GM06990 (cell line): ENCODE measurements at regions not wholly inside any gene's neighbourhood (a gene's known extent, or its start where the extent isn't known, plus 50 kb on each side); places are given as distances from the start of the nearest gene placed in this dataset.

Source experiments
- DNase-seq: peaks from one replicate; pipeline ENCODE4 v3.0.0-alpha.2; 2011; ENCODE audit not compliant: insufficient read length; ENCODE audit errors: extremely low read depth
- H3K27me3 ChIP-seq: replicated peaks from 2 replicates; pipeline ENCODE4 v1.6.0; 2011; ENCODE audit warnings: low read length; ENCODE audit not compliant: control insufficient read depth, insufficient read depth
- H3K36me3 ChIP-seq: 2 replicates; pipeline ENCODE4 v1.5.1; 2011; ENCODE audit warnings: low read length; ENCODE audit not compliant: control insufficient read depth, insufficient read depth
- H3K4me3 ChIP-seq: replicated peaks from 2 replicates; pipeline ENCODE4 v1.5.1; 2011; ENCODE audit warnings: low read depth, mild to moderate bottlenecking, control low read depth, low read length
- CTCF ChIP-seq: IDR thresholded peaks from 2 replicates; pipeline ENCODE4 v1.5.1; 2011; ENCODE audit warnings: low read length, control low read depth, mild to moderate bottlenecking, inconsistent platforms; ENCODE audit not compliant: insufficient read depth, poor library complexity, severe bottlenecking

DNA sequence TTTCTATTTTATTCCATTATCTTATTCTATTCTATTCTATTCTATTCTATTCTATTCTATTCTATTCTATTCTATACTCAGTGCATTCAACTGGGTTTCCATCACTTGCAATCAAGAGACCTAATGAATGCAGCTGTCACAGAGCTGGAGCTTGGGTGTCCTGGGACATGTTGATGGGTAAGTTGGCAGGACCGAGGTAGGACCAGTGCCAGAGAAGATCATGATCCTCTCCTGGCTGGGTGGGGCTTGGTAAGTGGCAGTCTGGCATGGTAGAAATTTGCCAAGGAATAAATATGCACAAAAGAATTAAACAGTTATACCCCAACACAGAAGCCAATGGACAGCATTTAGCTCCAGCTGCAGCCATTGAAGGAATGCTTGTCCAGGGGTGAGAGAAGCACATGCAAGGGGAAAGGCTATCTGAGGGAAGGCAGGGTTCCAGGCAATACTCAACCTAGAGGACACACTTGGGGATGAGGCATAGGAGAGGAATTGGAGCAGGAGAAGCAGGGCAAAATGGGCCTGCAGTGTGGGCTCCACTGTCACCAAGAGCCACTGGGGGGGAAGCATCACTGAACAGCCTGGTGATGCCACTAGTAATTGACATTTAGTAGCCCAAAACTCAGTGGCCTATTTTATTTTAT is 97.0 kb upstream of the CD82 start:
- H3K4me3 ChIP-seq, result no peak overlapping the region
- no peak for DNase-seq
- H3K36me3 ChIP-seq, result no peaks in the 10 kb centered on the region
- no peaks in the 10 kb centered on the region; the same call in 1 of the 2 replicates for H3K27me3 ChIP-seq
- TF ChIP-seq CTCF, result no peak

GRCh38 chr11:44469412-44469811 is 96.1 kb upstream of the CD82 start:
- no peaks in the 10 kb centered on the region; the same call in 1 of the 2 replicates for H3K27me3 ChIP-seq
- no peaks in the 10 kb centered on the region for H3K36me3 ChIP-seq
- TF ChIP-seq CTCF, result no peak
- no peak for DNase-seq
- H3K4me3 ChIP-seq, result no peak overlapping the region

DNA sequence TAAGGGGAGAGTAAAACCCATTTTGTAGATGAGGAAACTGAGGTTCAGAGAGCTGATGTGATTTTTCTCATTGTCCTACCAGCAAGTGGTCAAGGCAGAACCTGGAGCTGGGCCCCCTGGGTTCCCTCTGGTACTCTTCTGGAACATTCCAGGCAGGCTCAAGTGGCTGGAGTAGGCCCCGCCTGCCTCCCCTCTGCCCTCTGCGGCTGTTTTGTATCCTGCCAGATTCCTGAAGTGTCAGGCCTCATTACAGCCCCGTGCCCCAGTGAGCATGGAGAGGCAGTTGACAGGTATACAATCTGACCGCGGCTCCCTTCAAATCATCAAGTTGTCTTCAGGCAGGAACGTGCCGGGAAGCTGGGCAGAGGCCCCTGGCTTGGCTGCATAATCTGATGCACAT is 94.6 kb upstream of the CD82 start:
- H3K36me3 ChIP-seq, result no peaks in the 10 kb centered on the region
- H3K4me3 ChIP-seq, result no peak overlapping the region
- no peak for DNase-seq
- H3K27me3 ChIP-seq, result no peaks in the 10 kb centered on the region; the same call in 1 of the 2 replicates
- no peak for TF ChIP-seq CTCF

- no peaks in the 10 kb centered on the region; the same call in 1 of the 2 replicates for H3K27me3 ChIP-seq
- no peak for TF ChIP-seq CTCF
Observed at GRCh38 chr11:44471603-44472002, 93.9 kb upstream of the CD82 start.

DNA sequence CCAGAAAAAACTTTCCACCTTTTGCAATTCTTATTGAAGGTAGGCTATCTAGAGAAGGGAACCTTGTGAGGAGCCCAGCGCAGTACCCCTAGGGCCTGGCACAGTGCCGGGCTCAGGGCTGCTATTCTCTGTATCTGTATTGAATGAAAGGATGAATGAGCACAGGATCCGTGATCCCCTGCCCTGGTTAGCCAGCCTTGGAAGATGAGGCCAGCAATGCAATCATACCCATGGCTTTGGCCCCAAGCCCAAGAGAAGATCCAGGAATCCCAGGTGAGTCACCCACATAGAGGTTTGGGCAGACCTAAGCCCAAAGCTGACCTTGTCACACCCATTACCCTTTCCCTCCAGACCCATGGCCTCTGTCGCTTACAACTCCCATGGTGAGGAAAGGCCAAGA is 92.5 kb upstream of the CD82 start:
- TF ChIP-seq CTCF, result no peak
- Histone ChIP-seq H3K27me3 (no peaks in the 10 kb centered on the region; the same call in 1 of the 2 replicates), H3K36me3 (no peaks in the 10 kb centered on the region), H3K4me3 (no peak overlapping the region)
- no peak for DNase-seq

More at GRCh38 chr11:44471603-44472002, 93.9 kb upstream of the CD82 start:
- Histone ChIP-seq H3K36me3 (no peaks in the 10 kb centered on the region), H3K4me3 (no peak overlapping the region)
- DNase-seq, result no peak

DNA sequence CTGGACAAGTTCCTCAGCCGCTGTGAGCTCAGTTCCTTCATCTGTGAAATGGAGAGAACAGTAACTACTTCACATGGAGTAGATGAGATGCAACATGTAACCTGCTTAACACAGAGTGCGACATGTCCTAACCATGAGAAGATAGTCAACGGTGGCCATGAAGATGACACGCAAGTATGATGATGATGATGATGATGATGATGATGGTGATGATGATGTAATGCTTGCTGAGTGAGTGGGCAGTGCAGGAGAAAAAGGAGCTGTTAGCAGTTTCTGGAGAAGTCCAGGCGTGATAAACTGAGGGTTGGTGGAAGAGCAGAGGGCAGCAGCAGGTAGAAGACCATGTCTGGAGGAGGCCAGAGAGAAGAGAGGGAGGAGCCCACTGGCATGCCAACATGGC is 90.8 kb upstream of the CD82 start:
- DNase-seq, result no peak
- Histone ChIP-seq H3K4me3 (no peak overlapping the region), H3K27me3 (no peaks in the 10 kb centered on the region; the same call in 1 of the 2 replicates), H3K36me3 (no peaks in the 10 kb centered on the region)
- no peak for TF ChIP-seq CTCF
